ENCODE measurements at regions not wholly inside any gene's neighbourhood (a gene's known extent, or its start where the extent isn't known, plus 50 kb on each side); places are given as distances from the start of the nearest gene placed in this dataset.

DNA sequence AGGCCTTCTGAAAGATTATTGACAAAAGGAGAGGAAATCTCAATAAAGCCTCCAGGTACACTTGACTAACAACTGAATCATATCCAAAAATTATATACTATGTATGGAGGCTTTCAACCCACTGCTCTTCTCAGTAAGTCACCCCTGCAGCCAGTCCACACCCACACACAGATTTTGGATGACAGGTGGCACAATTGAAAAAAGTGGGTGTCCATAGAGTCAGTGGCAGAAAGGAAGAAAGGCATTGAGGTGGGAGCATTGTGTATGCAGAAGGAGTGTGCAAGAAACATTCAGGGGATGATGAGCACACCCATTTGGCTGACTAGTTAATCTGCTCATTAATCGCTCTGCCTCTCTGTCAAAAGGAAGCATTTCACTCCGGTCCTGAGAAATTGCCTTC is 150.6 kb upstream of the IL12B start:
- TF ChIP-seq, protein P1, sequence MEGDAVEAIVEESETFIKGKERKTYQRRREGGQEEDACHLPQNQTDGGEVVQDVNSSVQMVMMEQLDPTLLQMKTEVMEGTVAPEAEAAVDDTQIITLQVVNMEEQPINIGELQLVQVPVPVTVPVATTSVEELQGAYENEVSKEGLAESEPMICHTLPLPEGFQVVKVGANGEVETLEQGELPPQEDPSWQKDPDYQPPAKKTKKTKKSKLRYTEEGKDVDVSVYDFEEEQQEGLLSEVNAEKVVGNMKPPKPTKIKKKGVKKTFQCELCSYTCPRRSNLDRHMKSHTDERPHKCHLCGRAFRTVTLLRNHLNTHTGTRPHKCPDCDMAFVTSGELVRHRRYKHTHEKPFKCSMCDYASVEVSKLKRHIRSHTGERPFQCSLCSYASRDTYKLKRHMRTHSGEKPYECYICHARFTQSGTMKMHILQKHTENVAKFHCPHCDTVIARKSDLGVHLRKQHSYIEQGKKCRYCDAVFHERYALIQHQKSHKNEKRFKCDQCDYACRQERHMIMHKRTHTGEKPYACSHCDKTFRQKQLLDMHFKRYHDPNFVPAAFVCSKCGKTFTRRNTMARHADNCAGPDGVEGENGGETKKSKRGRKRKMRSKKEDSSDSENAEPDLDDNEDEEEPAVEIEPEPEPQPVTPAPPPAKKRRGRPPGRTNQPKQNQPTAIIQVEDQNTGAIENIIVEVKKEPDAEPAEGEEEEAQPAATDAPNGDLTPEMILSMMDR (IDR thresholded peaks at IDR 0.05; ENCODE audit: insufficient read depth, low read length, severe bottlenecking) = no peak
- FAIRE-seq (no peak), DNase-seq (ENCODE audit: low read depth) (no peak)
- no peaks in the 10 kb centered on the region for H3K36me3 ChIP-seq (ENCODE audit: control insufficient read depth, insufficient read depth, low read length)
- no peak overlapping the region for H3K4me3 ChIP-seq (ENCODE audit: low read depth, low read length)
- H3K27me3 ChIP-seq (ENCODE audit: control insufficient read depth, insufficient read depth, low read length) = no peaks in the 10 kb centered on the region

DNA sequence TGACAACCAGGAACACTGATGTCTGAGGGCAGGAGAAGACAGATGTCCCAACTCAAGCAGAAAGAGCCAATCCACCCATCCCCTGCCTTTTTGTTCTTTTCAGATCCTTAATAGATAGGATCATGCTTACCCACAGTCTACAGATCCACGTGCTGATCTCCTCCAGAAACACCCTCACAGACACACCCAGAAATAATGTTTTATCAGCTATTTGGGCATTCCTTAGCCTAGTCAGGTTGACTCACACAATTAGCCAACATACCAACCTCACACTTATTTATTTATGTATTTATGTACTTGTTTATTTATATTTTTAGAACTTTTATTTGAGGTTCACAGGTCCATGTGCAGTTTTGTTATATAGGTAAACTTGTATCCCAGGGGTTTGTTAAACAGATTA is 151.5 kb upstream of the IL12B start:
- Histone ChIP-seq H3K4me3 (ENCODE audit: low read depth, low read length) (no peak overlapping the region), H3K36me3 (ENCODE audit: control insufficient read depth, insufficient read depth, low read length) (no peaks in the 10 kb centered on the region), H3K27me3 (ENCODE audit: control insufficient read depth, insufficient read depth, low read length) (no peaks in the 10 kb centered on the region)
- peak; percentile 53 for DNase-seq (ENCODE audit: low read depth)
- no peak for FAIRE-seq
- TF ChIP-seq, protein P1 (IDR thresholded peaks at IDR 0.05; ENCODE audit: insufficient read depth, low read length, severe bottlenecking) = no peak

DNA sequence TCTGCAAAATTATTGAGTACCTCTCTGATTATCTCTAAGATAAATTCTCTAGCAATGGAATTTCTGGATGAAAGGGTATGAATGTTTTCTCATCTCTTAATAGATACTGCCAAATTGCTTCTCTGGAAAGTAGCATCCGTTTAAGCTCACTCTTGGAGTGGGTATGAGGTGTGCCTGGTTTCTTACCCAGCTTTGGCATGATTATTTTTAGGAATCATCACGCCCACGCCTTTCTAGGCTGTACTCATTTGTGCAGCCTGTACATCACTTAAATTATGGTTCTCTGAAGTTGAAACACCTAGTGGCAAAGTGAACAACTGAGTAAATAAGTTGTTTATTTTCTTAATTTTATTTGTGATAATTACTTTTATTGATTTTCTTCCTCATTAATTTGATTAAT is 156.5 kb upstream of the IL12B start:
- Histone ChIP-seq H3K4me3 (ENCODE audit: low read depth, low read length) (no peak overlapping the region), H3K27me3 (ENCODE audit: control insufficient read depth, insufficient read depth, low read length) (no peaks in the 10 kb centered on the region), H3K36me3 (ENCODE audit: control insufficient read depth, insufficient read depth, low read length) (no peaks in the 10 kb centered on the region)
- TF ChIP-seq, protein P1 (IDR thresholded peaks at IDR 0.05; ENCODE audit: insufficient read depth, low read length, severe bottlenecking) = no peak
- FAIRE-seq (no peak), DNase-seq (ENCODE audit: low read depth) (no peak)

DNA sequence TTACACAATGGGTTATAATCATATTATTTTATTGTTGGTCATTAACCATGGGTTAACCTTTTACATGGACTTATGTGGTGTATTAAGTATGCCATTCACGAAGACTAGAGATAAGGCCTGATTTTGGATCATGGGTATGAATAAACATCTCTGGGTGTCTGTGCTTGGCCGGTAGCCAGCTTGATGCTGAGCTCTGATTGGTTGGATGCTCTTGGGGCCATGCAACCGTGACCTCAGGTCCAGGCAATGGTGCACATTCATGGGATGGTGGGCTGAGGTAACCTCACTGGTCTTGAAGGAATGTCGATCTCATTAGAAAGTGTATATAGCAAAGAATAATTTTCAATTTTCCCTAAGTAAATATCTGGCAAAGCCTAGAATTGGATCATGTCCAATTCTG is 158.2 kb upstream of the IL12B start:
- FAIRE-seq = no peak
- TF ChIP-seq, protein P1 (IDR thresholded peaks at IDR 0.05; ENCODE audit: insufficient read depth, low read length, severe bottlenecking) = no peak
- no peak overlapping the region for H3K4me3 ChIP-seq (ENCODE audit: low read depth, low read length)
- DNase-seq (ENCODE audit: low read depth) = no peak
- H3K36me3 ChIP-seq (ENCODE audit: control insufficient read depth, insufficient read depth, low read length) = no peaks in the 10 kb centered on the region
- H3K27me3 ChIP-seq (ENCODE audit: control insufficient read depth, insufficient read depth, low read length) = no peaks in the 10 kb centered on the region

DNA sequence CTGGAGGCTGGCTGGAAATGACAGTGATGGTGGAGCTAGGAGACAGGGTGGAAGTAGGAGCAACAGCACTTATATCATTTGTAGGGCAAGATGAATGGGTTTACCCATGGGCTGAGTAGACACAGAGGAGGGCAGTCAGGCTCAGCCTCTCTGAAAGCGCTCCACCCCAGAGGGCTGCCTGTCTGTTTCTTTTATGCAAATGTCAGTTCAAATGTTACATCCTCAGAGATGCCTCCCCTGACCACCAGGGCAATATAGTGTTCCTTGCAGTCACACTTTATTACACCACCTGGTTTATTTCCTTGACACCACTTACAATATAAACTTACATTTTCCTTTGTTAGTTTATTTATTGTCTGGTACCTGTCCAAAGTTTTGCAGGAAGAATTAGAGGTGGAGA is 159.5 kb upstream of the IL12B start:
- FAIRE-seq = no peak
- no peaks in the 10 kb centered on the region for H3K36me3 ChIP-seq (ENCODE audit: control insufficient read depth, insufficient read depth, low read length)
- no peak overlapping the region for H3K4me3 ChIP-seq (ENCODE audit: low read depth, low read length)
- H3K27me3 ChIP-seq (ENCODE audit: control insufficient read depth, insufficient read depth, low read length) = no peaks in the 10 kb centered on the region
- TF ChIP-seq, protein P1 (IDR thresholded peaks at IDR 0.05; ENCODE audit: insufficient read depth, low read length, severe bottlenecking) = no peak
- DNase-seq (ENCODE audit: low read depth) = no peak

DNA sequence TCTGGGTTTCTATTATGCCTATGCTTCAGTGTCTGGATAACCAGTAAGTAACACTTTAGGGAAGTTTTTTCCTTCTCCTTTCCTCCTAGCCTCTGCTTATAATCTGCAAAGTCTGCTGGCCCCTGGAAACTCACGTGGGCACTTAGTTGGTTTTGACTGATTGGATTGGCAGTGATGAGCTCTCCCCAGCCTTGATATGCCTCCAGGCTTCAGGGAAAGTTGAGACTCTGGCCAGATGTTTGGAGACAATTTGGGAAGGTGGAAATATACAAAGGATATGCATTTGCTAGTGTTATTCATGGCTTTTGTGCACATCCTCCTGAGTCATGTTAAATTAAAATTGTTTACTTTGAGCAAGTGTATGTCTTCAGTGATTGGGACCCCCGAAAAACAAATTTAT is 160.2 kb upstream of the IL12B start:
- DNase-seq (ENCODE audit: low read depth) (no peak), FAIRE-seq (no peak)
- TF ChIP-seq, protein P1 (IDR thresholded peaks at IDR 0.05; ENCODE audit: insufficient read depth, low read length, severe bottlenecking) = no peak
- H3K36me3 ChIP-seq (ENCODE audit: control insufficient read depth, insufficient read depth, low read length) = no peaks in the 10 kb centered on the region
- H3K27me3 ChIP-seq (ENCODE audit: control insufficient read depth, insufficient read depth, low read length) = no peaks in the 10 kb centered on the region
- no peak overlapping the region for H3K4me3 ChIP-seq (ENCODE audit: low read depth, low read length)

Measured in bronchial epithelial cell (primary cell).